GM18870 (cell line): ENCODE measurements at regions not wholly inside any gene's neighbourhood (a gene's known extent, or its start where the extent isn't known, plus 50 kb on each side); places are given as distances from the start of the nearest gene placed in this dataset.

Source experiments
- ATAC-seq: cut with Tn5 transposase; IDR thresholded peaks from one replicate; pipeline ENCODE4 v1.9.1; 2021; ENCODE audit warnings: moderate library complexity; ENCODE audit not compliant: unreplicated experiment

- ATAC-seq = no peak
Measured at GRCh38 chr2:126748188-126748760, 92.3 kb downstream of the GYPC start.

GRCh38 chr2:126748929-126749518, 93.1 kb downstream of the GYPC start:
- no peak for ATAC-seq

DNA sequence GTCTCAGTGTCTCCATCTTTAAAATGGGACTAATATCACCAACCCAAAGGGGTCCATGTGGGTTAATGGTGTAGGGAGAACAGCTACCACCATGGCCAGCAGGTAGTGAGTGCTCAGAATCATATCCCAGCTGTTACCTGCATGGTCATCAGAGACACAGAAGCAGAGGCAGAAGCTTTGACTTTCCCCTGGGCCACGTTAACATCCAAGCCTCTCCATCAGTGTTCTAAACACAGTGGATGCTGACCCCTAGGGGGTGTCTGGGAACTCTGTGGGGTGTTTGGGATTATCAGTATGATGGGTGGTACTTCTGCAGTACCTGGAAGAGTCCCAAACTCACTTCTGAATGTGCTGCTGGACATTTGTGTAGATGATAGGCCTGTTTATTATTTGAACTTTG, 93.6 kb downstream of the GYPC start:
- ATAC-seq = no peak

GRCh38 chr2:126750506-126750905, 94.5 kb downstream of the GYPC start:
- no peak for ATAC-seq

DNA sequence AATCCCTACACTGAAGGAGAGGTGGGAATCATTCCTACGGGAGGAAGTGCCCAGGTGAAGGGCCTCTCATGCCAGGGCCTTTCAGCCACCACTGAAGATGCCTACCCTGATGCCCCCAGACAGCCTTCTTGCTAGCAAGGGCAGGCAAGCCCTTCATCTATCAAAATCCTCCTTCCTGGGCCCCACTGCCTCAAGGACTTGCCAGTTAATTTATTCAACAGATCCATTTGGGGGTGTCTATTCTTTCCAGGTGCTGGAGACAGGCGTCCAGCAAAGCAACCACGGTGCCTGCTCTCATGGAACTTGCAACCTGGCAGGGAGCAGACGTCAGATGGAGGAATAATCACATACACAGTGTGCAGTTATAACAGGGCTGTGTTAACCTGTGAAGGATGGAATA, 95.5 kb downstream of the GYPC start:
- no peak for ATAC-seq

DNA sequence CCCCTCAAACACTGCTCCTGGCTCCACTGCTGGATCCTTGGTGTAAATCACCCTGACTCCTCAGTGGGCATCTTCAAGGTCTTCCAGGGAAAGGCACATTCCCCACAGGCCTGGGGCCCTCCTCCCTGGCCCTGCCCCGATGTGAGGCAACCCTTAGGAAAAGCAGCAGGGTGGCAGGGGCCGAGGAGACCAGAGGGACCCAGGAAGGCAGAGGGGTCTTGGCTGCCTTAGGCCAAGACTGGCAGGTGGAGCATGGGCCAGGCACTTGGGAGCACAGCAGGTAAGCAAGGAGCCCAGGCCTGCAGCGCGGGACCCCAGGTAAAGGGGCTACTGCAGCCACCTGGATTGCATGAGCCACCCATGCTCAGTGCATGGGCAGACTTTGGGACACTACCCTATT, 96.9 kb downstream of the GYPC start:
- no peak for ATAC-seq

- no peak for ATAC-seq
Measured at GRCh38 chr2:126753501-126754212, 97.7 kb downstream of the GYPC start.

DNA sequence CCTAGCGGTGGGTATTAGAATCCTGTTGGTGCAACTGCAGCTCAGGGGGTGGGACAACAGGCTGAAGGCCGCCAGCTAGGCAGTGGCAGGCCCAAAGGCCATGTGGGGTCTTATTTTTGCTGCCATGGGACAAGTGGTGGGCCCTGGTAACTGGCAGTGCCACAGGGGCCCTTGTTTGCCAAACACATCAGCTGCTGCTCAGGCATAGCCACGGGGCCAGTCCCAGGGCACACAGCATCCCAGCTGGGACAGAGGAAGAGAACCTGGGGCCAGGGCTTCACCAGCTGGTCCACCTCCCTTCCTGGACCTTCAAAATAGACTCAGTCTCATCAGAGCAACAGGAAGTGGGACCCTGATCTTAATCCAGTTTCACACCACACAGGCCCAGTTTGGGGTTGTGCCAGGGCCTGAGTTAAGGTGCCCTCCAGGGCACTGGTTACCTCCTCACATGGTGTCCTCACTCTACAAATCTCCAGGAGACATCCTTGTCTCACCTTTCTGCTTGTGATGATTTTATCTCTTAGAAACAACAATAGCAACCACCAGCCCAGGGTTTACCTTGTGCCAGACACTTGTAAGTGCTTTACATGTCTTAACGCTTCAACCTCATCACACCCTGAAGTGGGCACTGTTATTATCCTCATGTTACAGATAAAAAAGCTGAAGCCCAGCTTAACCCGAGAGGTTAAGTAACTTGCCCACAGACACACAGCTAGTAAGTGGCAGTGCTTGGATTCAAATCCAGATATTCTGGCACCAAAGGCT, 98.5 kb downstream of the GYPC start:
- ATAC-seq = no peak

- ATAC-seq = no peak
Measured at GRCh38 chr2:126756125-126756524, 100.2 kb downstream of the GYPC start.

DNA sequence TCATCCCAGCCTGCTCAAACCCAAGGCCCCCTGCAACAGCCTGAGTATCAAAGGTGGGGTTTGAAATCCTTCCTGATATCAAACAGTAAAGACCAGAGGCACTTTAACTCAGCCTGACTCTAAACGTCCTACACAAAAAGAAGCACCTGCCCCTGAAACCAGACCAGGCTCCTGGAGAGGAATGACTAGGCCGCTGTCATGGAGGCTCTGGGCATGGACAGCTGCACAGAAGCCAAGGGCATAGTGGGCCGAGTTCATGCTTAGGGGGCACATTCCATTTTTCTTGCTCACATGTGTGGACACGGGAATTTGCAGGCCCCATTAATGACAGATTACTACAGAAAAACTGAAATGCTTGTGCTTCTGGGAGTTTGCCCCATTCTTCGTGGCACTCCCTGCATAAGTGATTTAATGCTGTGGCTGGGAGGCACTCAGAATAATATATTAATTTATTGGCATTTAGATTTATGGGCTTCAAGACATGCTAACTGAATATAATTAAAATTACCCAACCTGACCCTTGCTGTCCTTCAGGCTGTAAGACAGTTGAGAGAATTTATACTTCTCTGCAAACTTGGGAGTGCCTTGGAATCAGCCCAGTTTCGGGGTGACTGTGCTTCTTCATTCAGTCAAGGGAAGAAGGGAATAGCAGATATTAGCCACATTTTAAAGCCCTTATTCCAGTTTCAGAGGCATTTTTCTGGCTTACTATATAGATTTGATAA, 105.5 kb downstream of the GYPC start:
- no peak for ATAC-seq

- ATAC-seq = no peak
Measured at GRCh38 chr2:126761981-126762878, 106.3 kb downstream of the GYPC start.

GRCh38 chr2:126764686-126765265, 108.8 kb downstream of the GYPC start:
- ATAC-seq = no peak

DNA sequence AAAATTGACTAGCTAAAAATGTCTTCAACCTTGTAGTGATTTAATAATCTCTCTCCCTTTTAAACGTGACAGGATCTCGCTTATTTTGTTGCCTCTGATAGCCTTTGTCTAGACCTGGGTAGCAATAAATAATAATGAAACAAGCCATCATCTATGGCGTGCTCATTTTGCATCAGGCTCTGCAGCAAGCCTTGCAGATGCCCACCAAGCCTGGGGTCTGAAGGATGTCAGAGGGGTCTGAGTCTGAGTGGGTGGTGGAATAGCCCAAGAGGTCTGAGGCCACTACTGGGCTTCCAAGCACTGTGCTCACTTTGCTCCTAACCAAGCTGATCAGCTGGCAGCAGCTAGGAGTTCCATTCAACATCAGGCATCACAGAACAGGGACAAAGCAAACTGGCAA, 109.4 kb downstream of the GYPC start:
- no peak for ATAC-seq

- no peak for ATAC-seq
Measured at GRCh38 chr2:126766295-126766968, 110.5 kb downstream of the GYPC start.

- no peak for ATAC-seq
Measured at GRCh38 chr2:126766969-126767296, 111.0 kb downstream of the GYPC start.

DNA sequence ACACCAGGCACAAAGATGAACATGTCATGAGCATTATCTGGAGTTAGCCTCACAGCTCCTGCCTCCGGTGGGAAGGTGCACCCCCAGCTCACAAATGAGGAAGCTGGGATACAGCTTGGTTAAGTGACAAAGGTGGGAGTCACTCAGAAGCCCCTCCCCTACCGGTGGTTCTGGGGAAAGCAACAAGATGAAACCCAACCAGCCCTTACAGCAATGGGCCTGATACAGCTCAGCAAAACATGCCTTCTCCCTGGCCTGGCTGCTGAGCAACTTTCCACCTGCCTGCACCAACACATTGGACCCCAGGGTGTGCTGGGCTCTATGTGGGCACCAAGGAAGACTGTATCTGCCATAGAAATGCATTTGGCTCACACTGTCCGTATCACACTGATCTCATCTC, 113.2 kb downstream of the GYPC start:
- ATAC-seq = no peak

- no peak for ATAC-seq
Measured at GRCh38 chr2:126770466-126770865, 114.5 kb downstream of the GYPC start.

GRCh38 chr2:126771094-126771493, 115.1 kb downstream of the GYPC start:
- no peak for ATAC-seq

DNA sequence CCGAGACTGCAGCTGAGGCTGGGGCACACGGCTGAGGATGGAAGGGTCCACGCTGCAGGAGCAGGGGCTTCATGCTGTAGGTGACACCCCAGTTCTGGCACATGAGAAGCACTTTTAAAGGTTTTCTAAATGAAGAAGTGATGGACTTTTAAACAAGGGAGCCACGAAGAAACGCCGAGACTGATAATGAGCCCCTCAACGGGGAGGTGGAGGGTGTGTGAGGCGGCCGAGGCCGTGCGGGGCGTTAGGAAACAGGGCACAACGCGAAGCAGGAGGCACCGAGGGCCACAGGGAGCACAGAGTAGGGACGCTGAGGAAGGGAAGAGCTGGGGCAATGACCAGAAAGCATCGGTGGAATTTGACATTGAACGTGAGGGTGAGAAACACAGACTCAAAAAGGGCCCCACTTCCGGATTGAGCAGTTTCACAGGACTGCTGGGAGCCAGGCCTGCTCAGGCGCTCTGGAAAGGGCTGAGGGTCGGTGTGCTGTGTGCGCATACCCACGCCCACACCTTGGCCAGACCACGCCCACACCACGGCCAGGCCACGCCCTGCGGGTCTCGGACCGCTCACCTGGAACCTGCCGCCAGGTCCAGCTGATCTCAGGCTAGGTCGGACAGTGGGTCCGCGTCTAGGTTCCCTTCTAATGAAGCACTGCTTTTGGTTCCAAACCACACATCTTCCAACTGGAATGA, 115.7 kb downstream of the GYPC start:
- no peak for ATAC-seq
